ENCODE measurements at regions not wholly inside any gene's neighbourhood (a gene's known extent, or its start where the extent isn't known, plus 50 kb on each side); places are given as distances from the start of the nearest gene placed in this dataset.
"Not testable (repeated sequence)": the region's sequence is repeated elsewhere in the genome, so short reads cannot be mapped to it uniquely, and the experiment has no call there.

- TF ChIP-seq CTCF (IDR thresholded peaks at IDR 0.05; ENCODE audit: low read depth, low read length); POLR2A (IDR thresholded peaks at IDR 0.05; ENCODE audit: extremely low read depth, insufficient read length): not testable (repeated sequence)
These were observed 100.1 kb upstream of the FBXO28 start for GRCh38 chr1:224013626-224014329.
